DMS 273 (cell line): ENCODE measurements at regions not wholly inside any gene's neighbourhood (a gene's known extent, or its start where the extent isn't known, plus 50 kb on each side); places are given as distances from the start of the nearest gene placed in this dataset.

Experiments used
- DNase-seq: peaks from one replicate; lab custom pipeline; 2025; ENCODE audit not compliant: unreplicated experiment; lab: John Stamatoyannopoulos, UW

DNA sequence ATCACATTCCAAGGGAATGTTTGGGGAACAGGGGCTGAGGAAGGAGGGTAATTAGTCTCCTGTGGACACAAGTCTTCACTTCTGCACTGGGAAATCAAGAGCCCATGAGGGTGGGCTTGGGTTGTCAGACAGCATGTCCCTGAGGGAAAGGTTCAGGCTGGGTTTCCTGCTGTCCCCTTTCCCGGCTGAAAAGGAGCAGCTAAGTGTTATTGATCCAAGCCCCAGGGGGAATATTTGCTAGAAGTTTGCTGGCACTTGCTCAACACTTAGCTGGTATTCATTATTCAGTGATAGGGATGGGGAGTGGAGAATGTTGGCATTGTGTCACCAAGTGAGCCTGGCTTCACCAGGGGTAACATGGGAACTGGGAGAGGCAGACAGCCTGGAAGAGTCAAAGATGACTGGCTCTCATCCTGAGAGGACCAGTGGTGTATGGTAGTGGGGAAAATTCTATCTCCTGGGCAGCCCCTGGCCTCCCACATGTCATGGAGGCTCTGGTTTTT lies 344.4 kb upstream of the PODXL start:
- no peak for DNase-seq

DNA sequence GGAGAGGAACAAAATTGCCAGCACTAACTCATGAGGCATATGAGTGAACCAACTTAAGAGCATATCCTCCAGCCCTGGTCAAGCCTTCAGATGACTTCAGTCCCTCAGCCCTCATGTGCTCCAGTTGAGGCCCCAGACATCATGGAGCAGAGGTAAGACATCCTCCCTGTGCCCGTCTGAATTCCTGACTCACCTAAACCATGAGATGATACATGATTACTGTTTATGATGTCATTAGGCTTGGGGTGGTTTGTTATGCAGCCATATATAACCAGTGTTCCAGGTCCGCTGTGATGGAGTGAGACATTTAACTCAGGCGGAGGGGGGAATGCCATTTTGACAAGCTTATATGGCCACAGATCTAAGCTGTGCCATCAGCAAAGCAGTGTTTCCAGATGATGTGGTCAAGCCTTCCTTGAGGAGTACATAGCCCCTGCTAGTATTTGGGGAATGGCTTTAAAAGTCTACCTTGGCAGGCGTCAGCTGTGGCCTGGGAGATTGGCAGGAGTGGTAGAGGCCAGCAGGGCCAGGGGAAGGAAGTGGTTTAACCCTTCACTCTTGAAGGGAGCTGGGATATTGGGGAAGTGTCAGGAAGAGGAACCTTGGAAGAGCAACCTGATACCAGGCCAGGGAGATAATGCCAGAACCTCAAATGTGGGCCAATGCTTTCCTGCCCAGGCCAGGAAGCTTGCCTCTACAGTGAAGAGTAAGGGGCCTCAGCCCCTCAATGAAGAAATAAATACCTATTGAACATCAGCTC lies 343.0 kb upstream of the PODXL start:
- DNase-seq: no peak

DNA sequence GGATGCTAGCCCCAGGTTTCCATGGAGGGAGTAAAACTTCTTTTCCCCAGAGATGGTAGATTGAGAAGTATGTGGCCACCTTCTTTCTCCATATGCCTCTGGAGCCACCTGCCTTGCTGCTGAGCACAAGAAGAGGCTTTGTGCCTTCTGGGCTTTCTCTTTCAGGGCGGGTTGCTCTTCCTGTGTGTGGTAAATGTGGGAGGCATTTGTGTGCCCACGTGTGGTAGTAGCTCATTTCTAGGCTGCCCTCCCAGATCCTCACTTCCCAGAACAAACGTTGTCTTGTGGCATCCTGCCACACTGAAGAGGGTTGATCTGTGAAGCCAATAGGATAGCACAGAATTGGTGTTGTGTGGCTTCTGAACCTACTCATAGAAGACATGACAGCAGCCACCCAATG lies 342.0 kb upstream of the PODXL start:
- no peak for DNase-seq

DNA sequence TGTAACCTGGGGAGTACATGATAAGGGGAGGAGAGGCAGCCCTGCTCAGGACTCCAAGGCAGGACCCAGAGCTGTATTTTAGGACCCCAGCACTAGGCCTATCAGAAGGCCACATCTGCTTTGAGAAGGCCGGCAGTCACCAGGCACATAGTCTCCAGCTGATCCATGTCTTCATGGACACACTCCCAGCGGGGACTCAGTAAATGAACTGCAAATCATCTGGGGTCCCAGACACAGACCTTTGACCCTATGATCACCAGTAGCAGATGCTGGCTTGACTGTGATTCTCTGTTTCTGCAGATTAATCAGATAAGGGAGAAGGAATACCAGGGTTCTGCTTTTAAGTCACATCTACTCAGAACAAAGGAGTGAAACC lies 341.4 kb upstream of the PODXL start:
- no peak for DNase-seq

DNA sequence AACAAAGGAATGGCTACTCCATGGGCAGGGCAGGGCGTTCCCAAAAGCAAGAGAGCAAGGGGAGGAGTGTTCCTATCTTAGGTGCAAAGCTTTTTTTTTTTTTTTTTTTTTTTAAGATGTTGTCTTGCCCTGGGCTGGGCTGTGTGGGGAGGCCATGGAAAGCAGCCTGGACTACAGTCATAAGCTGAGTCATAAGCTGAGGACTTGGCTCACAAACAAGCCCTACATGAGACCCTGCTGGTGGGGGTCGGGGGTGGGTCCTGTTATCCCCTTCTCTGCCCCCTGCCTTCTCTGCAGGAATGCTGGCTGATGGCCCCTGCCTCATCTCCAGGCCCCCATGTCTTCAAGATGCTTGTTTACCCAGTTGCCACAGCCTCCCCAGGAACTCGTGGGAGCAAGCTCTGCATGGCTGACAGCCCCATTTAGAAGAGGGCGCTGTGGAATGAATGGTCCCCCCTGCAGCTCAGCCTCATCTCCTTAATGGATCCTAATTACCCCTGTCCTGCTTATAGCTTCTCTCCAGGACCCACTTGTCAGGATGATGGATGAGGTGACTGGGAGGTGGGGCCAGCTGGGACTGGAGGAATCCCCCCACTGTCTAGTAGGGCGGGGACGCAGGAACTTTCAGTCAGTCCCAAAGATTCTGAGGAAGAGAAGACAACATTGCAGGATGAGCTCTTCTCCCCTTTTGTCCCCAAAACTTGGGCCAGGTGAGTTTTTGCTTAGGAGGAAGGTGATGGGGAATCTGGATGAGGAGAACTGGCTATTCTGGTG lies 340.8 kb upstream of the PODXL start:
- no peak for DNase-seq

DNA sequence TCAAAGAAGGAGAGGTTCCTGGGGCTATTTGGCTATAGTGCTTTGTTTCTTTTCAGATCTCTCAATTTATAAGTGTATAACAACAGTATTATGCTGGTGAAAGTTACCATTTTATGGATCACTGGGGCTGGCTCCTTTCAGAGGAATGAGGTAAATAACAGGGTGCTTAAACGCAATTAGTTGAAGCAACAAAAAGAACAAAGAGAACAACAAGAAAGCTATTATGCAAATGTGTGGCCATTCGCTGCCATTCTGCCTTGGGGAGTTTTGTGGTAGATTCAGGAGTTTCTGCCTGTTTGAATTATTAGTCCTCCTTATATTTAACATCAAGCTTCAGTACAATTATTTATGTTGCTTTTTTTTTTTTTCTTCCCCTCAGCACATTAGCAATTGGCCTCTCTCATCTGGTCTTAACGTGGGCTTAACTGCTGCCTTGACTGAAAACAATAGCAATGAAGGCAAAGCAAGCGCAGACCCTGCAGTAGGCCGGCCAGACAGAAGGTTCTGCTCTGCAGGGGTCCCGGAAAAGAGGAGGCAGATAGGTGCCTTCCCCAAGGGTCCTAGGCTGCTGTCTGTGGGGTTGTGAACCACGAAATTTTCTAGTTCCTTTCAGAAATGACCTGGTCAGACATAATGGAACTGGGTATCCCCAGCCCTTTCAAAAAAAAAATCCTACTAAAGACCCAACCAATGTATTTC lies 339.9 kb upstream of the PODXL start:
- no peak for DNase-seq

DNA sequence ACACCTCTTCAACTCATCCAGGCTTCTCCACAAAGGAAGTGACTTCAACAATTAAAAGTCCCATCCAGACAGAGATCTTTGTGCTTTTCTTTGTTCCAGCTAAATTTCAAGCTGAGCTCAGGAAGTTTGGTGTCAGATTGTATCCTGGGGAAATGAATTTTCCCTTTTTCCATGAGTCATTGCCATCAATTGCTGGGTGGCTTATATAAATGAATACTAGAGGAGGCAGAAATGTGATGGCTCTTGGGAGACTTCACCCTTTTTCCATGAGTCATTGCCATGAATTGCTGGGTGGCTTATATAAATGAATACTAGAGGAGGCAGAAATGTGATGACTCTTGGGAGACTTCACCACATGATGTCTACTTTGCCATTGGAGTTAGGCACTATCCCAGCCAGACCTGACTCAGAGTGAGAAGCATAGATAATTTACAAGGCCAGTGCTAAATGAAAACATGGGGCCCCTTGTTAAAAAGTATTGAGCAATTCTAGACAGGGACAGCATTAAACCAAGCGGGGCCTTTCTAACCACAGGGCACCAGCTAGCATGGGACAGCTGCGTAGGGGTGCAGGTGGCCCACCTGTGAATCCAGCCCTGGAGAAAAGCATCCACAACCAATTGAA lies 339.2 kb upstream of the PODXL start:
- DNase-seq: no peak

DNA sequence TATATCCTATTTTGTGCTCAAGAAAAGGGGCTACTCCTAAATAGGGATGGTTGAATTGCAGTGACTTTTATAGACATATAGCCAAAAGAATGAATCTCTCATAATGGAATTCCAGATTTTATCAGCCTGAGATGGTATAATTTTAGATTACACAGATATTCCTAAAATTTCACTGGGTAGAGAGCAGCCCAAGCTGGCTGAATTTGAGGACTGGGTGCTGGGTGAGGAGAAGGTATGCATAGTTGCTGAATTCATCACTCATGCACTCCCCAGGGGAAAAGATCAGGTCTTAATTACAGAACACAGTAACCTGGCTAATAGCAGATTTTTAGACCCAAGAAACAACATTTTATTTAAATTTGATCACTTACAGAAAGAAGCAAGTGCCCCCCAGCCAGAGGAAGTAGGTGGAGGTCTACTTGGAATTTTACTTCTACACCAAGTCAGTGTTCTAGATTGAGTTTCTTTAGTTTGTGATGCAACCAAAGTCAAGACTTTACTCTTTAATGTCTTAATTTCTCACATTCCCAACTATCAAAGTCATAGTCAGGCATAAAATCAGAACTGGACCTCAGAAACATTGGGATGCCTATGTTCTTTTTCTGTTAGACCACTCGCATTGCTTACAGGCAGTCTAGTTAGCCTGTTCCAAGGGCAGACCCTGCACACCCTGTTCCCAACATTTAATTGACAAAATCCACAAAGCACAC lies 337.4 kb upstream of the PODXL start:
- DNase-seq: no peak

DNA sequence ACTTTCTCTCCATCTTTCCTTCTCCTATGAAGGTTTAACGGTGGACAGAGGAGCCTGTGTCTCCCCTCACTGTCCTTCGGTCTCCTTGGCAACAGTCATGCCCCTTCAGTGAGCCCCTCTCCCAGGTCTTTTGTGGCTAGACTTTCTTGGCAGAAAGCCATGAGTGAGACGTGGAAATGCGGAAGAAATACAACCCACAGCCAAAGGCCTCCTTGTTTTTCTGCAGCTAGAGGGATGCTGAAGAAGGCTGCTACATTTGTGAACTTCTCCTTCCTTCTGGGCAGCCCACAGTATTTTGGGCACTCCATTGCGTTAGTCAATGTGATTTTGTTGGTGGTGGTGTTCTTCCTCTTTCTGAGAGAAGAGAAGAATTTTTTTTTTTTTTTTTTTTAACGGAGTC lies 333.7 kb upstream of the PODXL start:
- no peak for DNase-seq

DNA sequence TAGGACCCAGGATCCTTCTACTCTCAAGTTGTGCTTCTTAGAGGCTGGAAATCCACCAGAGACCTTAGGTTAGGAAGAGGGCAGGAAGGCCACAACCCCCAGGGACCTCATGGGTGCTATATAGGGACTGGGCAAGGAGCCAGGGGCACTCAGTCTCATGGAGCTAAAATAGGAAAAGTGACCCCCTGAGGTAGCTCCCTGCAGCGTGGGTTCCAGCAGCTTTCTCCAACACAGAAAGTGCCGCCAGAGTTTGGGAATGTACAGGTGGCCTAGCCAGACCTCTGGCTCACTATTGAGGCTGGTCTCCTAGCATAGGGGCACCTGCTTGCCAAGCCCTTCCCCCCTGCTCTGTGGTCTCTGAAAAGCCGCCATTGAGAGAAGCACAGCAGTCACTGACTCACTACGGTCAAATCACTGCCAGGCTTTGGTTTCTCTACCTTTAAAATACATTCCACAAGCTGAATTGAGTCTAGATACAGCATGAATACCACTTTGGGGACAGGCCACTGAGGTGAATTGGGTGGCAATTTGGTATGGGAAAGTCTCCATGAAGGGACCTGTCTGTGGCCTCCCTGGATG lies 333.2 kb upstream of the PODXL start:
- no peak for DNase-seq

DNA sequence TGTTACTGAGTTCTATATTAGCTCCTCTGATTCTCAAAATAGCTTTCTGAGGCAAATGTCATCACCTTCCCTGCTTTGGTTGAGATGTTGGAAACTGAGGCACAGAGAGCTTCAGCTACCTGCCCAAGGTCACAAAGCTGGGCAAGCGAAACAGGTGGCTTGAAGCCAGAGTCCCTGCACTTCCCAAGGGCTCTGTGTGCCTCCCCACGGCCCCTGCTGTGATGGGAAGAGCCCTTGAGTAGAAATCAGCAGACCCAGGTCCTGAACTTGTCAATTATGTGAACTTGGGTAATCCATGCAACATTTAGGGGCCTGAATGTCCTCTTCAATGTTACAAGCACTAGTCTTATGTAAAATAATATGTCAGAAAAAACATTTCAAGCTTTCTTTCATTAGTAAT lies 327.3 kb upstream of the PODXL start:
- DNase-seq: no peak

DNA sequence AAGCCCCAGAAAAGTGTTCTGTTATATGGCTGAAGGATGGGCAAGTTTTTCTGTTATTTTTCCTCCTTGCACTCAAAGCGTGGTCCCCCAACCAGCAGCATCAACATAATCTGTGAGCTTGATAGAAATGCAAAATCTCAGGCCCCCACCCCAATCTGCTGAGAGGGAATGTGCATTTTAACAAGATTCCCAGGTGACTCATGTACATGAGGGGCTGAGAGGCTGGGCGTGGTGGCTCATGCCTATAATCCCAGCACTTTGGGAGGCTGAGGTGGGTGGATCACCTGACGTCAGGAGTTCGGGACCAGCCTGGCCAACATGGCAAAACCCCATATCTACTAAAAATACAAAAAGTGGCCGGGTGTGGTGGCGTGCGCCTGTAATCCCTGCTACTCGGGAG lies 326.8 kb upstream of the PODXL start:
- no peak for DNase-seq

DNA sequence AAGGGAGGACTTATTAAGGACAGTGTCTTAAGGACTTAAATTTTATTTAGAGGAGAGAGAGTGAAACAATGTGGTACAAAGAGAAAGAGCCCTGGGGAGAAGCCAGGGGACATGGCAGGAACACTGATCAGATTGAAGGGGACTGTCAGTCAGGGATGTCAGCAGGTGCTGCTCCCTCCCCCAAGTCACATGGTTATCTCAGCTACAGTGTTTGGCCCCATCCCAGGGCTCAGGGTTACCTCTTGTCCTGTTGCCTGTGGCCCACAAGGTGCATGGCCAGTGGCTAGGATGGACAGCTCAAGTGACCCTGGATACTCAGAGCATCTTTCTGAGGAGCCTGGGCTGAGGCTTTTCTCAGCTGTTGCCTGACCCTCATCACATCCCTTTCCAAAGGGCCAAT lies 325.9 kb upstream of the PODXL start:
- DNase-seq: no peak

DNA sequence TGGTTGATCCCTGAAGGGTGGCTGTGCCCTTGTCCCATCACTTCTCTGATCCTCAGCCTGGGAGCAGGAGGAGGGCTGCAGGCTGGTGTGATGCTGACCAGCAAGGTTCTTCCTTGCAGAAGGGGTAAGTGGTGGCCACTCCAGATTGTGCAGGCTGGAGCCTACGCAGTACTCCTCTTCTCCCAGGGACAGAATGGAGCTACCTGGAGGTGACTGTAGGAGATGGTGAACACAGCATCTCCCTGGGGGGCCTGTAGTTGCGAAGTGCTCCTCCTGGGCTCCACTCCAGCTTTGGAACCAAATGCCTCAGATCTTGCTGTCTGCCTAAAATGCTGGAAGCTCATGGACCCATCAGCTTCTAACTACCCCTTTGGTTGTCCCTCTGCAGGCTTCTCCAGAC lies 323.6 kb upstream of the PODXL start:
- no peak for DNase-seq

DNA sequence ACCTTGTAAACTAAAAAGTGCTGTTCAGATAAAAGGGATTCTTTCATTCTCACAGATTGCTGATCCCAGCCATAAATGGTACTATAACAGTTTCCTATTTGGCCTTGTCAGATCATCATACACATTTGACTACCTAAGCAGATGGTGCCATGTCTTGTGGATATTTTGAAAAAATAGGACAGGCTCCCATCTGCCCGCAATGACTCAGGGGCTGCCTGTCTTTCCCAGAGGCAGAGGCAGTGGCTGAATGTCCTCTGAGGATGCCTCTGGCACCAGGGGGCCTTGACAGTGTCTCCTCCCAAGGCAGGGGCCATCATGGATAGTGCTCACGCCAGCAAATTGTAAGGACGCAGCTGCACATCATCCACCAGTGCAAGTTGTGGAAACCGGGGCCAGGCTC lies 323.0 kb upstream of the PODXL start:
- DNase-seq: peak; percentile 73

DNA sequence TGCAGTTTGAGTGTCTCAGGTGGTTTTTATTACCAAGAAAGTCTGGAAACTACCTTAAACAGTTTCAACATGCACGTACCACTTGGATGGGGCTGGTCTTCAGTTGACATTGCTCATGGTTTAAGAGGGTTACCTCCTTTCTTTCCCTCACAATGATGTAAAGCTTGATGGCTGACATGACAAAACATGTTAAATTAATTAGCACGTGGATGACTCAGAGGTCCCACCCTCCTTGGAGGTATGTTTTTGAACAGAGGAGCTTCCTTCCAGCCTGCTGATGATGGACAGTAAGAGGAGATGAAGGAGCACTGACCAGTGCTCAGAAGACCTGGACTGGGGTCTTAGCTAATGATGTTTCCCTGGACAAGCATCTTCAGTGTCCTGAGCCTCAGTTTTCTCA lies 322.3 kb upstream of the PODXL start:
- peak; percentile 22 for DNase-seq

DNA sequence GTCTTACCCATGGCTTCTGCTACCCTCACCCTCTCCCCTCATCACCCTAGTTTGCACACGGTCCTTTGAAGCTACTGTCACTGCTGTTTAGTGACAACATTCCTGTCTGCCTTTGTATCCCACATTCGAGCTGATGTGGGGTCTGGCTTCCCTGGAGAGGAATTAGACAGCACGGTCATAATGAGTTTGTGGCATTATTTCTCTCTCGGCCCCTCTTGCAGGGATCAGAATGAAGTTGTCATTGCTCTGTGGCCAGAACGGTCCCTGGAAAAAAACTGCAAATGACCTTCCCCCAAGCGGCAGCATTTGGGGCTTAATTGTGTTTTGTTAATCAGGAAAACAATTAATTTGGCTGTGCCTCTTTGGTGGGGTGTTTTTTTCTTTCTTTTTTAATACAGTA lies 317.2 kb upstream of the PODXL start:
- no peak for DNase-seq

DNA sequence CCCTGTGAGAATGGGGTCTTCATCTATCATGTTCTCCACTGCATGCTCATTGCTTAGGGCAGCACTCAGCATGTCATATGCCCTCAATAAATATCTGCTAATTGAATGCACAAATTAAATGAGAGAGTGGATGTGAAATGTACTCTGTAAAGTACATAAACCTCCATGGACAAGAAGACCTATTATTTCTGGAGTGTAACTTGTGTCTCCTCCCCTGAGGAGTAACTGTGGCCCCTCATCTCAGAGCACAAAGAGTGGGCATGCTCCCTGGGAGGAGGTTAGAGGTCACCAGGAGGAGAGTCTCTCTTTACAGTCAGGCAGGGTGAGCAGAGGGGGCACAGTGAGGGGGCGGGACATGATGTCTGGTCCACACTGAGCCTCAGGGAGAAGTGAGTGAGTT lies 313.6 kb upstream of the PODXL start:
- no peak for DNase-seq

DNA sequence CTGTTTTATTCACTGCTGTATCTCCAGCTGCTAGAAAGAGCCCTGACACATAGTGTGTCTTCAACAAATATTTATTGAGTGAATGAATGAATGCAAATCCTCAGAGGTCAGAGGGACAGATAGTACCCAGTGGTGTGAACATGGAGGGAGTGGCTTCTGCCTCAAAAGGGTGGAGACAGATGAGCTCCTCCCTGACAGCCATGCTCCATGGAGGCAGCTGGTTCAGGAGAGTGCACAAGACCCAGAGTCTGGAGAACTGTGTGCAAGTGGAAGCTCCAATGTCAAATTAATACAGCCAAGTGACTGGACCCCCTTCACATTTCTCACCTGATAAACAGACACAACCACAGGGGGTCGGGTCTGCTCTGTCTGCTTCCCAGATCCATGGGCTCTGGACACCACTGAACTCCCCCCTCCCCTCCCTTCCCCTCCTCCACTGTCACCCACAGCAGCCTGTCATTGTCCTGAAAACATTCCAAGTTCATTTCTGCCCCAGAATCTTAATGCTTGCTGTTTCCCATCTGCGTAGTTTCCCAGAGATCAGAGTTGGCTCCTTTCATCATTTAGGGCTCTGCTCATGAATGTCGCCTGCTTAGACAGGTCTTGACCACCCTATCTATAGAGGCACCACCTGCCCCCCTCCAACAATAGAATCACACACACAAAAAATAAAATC lies 312.9 kb upstream of the PODXL start:
- DNase-seq: no peak

DNA sequence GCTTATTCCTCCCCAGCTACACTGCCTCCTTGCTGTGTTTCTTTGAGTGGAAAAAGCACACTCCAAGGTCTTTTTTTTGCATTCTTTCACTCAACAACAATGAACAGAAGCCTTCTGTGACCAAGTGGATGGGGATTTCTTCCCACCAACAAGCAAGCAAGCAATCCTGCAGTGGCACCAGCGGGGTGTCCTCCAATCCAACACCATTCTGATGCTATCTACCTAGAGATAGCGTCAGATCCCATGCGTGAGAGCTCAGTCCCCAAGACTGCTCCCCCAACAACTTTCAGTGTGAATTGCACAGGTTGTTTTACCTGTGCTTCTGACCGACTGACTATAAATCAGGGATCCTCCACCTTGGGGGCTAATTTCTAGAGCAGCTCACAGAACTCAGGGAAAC lies 311.0 kb upstream of the PODXL start:
- no peak for DNase-seq
